Stimulated activated CD4-positive, alpha-beta T cell treated with anti-CD3 and anti-CD28 coated beads, Interleukin-2, amount 100 ng/mL, for 4 hours (primary cell): ENCODE measurements at regions not wholly inside any gene's neighbourhood (a gene's known extent, or its start where the extent isn't known, plus 50 kb on each side); places are given as distances from the start of the nearest gene placed in this dataset.

Experiments
- DNase-seq: peaks from one replicate; pipeline ENCODE4 v3.0.0-alpha.2; 2020; ENCODE audit warnings: low read depth

DNA sequence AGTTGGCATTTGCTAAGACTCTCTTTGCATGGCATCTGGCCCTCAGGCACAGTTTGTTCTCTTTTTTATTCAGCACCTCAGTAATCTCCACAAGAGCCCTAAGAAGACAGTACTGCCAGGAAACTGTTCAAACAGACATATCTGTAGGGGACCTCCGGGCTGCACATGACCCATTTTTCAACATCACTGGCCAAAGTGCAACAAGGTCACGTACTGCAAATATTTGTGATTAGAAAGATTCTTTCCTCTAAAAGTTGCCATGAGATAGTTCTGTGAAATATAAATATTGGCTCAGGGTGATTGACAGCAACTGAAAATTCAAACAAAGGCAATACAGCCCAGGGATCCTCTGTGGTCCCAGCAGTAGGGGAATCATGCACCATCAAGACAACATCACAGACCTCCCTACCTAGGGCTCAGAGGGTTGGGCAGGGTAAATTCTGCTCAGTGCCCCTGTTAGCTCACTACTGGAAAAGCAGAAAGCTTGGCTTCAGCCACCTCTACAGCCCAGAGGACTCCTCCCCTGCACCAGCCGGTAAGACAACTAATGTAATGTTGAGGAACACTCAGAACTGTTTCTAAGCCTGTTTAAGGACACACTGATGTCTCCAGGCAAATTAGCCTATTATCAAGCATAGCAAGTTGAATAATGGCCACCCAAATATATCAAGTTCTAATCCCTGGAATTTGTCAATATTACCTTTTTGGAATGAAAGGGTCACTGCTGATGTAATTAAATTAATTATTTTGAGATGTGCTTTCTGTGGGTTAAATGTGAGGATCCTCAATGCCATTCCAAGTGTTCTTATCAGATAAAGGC is 117.4 kb upstream of the LPP start:
- no peak for DNase-seq

DNA sequence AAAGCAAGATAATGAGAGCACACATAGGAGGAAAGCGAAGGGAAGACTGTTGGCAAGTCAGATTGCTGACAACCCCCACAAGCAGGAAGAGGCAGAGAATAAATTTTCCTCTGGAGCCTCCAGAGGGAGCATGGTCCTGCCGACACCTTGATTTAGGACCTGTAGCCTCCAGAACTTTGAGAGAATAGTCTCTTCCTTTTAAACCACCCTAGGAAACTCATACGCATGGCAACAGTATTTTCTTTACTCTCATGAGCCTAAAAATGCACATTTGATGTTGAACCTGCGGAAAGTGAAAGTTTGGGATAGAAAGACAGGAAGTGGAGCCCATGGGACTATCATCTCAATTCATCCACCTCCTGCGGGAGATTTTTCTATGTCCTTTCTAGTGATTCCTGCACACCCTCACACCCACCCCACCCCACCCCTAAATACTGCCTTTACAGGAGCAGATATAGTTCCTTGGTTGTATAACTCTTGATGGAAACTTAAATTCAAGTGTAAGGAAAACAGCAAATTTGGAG is 116.7 kb upstream of the LPP start:
- DNase-seq: no peak

DNA sequence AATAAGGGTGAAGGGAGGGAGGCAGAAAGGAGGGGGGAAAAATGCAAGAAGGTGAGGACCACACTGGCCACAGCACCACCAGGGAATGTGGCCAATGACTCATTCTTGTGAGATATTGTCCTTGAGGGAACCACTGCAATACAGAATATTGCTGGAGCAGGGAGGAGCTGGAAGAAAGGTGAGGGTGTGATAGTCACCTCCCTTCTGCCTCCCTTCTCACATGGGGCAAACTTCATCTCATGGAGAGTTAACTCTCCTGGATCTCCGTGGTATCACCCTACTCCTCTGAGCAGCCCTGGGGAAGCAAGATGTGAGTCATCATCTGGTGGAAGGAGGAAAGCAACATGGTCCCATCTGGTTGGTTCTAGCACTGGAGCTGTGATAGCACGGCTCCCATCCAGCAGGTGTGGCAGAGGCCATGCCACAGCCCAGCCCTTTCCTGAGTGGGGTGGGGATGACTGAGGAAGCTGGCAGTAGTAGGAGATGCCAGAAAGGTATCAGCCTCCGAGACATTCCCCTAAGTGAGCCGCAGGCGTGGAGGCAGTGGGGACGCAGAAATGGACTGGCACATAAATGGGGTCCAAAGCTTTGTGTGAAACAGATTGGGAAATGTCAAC is 115.9 kb upstream of the LPP start:
- no peak for DNase-seq

DNA sequence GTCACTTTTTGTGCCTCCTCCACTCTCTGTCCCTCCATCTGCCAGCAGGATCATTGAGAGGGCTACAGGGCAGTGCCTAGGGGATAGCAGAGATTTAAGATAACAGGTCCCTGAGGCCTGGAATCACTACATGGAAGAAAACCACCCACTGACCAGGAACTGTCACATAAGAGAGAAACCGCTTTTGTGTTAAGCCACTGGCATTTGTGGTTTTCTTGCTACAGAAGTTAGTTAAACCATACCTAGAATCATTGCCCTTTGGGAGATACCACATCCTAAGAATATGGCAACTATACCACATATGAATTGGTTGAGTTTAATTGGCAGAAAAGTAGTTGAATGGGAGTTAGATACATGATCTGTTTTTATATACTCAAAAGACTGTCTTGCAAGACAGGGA is 112.8 kb upstream of the LPP start:
- DNase-seq: no peak

DNA sequence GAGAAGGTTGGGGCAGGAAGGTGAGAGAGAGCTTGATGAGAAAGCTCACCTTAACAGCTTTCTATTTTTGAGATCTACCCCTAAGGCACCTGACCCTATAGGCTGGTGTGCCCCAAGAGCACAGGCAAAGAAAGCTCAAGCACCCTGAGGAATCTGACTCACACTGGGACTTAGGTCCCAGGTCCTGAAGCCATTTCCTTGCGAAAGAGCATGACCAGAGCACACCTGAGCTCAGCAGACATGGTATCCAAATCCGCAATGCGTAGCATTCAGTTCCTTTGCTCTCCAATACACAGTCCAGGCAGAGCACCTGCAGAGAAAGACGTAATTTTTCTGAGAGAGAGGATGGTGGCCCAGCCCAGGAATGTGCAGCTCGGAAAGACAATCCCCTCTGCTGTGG is 112.1 kb upstream of the LPP start:
- DNase-seq: no peak

DNA sequence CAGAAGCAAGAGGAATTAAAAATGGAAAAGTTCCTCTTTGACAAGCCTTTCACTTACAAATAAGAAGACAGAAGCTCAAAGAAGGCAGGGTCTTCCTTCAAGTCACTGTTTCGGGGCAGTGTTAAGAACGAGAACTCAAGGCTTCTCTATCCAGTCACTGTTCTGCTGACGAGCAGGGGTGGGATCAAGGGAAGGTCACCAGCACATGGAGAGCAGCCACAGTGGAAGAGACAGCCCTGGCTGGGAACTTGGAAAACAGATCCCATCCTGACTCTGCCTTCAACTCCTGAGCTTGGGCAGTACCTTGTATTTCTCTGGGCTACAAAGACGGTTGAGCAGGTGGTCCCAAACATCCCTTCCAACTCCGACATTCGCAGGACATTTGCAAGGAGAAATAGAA is 111.5 kb upstream of the LPP start:
- DNase-seq: no peak

DNA sequence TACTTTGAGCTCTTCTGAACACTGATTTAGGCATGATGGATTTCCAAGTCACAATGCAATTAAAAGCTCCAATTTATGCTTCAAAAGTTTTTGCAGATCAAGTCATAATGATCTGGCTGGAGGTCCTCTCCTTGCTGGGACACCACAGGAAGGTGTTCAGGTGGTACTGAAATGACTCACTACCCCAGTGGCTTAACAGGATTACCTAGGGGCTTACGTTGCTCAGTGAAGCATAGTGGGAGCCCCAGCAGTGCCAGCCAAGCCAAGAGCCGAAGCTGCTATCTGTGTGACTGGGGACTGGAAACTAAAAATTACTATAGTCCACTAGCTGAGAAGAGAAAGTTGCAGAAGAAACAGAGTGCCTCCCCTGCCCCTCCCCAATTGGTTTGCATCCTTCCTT is 110.1 kb upstream of the LPP start:
- no peak for DNase-seq

DNA sequence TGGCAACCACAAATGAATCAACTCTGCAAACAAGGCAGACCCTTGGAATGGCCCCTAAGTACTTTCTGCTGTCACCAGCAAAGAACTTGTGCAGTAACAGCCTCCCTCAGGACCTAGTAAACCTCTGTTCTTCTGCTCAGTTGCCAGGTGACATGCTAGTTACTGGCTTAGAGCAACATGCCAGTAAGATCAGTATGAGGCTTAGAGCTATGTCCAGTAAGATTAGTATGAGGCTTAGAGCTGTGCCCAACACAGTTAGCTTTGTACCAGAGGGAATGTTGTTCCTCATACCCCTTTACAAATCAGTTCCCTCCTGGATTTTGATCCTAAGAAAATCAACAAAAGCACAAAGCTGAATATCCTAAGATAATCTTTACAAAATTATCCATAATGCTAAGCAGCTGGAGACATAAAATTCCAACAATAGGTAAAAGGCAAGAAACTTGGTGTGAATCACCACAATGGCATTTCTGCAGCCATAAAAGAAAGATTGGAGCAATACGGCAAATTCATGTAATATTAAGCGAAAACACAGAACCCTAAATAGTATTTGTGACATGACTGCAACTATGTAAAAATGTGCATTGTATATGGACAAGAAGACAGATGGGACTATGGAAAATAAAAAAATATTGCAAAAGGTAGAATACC is 107.3 kb upstream of the LPP start:
- DNase-seq: no peak

DNA sequence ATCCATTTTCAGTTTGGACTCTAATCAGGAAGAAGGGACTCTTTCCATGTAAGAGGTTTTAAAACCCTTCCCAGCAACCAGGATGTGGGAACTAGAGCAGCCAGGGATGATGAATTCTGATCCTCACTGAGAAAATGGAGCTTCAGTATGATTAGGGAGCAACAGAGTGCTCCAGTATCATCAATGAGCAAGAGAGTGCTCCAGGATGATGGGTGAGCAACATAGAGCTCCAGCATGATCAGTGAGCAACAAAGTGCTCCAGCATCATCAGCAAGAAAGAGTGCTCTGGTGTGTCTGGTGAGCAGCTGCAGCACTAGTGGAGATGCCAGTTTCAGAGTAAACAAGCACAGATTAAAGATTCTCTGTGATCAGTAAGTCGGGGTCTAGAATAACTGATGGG is 106.4 kb upstream of the LPP start:
- DNase-seq: no peak

DNA sequence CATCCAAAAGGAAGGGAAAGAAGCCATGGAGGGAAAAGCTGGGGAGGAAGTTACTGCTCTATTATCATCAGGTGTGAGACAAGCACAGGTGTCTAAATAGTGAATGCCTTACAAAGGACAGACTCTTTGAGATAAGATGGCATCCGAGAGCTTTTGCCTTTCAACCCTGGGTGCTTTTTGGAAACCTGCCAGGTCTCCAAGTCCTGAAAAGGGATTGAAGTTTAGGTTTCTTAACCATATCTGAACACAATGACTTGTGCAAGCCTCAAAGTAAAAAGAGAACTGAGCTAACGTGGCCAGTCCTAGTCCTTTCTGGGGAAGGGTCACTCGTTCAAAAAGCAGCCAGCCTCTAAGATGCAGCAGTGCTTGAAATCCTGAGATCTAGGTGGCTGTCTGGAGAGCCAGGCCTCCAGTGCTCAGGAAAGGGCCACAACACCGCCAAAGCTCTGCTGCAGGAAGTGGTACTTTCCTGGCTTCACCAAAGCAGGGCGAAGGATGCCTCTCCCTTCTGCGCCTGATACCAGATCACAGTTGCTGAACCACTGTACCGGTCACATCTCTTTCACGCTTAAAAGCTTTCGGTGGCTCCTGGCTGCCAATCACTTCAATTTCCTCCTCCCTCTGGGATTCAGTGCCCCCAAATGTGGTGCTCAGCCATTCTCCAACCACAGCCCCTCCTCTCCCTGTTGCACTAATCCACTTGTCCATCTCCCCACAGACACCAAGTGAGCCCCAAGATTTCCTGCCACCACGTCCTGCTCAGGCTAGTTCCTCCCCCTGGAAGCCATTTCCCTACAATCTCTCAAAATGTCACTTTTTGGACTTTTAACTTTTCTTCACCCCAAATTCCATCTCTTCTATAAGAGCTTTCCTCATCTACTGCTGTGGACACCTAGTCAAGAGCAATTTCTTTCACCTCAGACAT is 104.1 kb upstream of the LPP start:
- no peak for DNase-seq

DNA sequence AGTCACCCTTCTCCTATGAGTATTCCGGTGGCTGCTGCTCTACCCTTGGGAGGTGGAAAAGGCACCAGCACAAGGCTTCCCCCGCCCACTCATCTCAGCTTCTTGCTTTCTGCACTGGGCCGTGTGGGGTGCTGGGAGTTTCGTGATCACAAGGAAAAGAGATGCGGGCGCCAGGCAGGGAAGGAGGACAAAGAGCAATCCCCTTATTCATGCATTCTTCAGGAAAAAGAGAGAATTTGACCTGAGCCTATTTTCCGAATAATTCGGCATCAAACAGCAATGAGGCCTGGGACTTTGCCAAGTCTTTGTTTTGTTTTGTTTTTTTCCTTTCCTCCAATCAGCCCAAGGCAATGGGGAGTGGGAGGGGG is 102.2 kb upstream of the LPP start:
- DNase-seq: no peak

DNA sequence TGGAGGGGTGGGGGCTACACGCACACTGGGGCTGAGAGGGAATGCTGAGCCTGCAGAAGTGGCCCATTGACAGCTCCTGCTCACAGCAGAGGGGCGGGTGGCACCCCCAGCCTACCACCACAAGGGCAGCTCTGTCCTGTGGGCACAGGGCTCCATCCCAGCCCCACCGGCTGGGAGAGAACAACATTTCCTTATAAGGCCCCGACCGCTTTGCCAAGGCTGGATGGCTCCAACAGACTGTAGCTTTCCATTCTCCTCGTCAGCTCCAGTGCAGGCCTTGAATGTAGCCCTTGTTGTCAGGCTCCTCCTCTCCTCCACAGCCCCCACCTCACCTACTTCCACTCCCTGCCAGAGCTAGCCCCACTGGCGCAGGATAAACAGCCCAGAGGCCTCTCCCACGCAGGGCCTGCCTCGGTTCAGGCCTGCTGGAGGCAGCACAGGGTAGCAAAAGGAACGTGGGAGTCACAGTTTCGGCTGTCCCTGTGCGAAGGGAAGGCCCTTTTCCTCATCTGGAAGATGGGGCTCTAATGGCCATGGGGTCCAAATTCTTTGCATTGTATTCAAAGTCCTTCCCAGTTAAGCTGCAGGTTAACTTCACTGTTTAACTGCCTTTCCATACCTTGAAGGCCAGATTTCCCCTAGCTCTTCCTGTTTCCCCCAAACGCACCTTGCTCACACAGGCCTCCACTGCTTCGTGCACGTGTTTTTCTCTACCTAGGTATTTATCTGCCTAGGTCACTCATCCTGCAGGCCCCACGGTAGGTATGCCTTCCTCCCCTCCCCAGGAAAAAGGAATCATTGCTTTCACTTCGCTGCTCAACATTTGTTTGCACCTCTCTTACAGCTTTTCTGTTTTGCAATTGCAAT is 101.6 kb upstream of the LPP start:
- no peak for DNase-seq

DNA sequence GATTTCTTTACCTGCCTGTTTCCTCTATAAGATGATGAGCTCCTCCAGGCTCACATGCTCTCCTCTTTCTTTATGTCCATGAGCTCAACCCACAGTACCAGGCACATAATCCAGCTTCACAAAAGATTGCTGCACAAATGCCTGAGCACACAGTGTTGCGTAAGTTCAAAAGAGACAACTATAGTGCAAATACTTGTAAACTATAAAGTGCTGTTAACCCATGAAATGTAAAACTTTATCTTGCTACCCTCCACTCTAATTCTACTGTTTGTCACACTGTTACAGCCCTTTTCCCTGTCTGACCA is 101.0 kb upstream of the LPP start:
- no peak for DNase-seq

DNA sequence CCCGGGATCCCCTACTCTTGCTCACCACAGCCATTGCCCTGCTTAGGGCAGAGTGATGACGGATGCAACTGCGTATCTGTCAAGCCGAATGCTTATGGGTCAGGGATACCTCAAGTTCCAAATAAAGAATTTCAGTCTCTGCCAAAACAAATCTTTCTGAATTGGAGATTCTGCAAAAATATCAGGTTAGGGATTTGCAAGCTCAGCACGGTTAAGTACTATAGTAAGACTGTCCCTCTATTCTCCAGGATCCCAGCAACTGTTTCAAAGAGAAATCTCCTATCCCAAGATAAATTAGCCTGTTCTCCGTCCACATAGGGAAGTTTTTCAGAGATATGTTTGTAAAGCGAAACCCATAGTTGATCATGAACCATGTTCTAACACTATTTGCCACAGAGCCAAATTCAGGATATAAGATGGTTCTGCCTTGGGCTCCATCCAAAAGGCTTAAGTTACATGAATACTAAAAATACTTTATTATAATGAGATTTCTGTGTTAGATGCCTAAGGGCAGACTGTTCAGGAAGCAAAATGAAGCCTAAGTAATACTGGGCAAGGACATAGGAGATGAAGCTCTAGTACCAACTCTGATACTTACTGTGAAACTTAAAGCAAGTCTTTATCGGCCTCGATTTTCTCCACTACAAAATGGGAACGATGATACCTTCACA is 100.1 kb upstream of the LPP start:
- DNase-seq: no peak

DNA sequence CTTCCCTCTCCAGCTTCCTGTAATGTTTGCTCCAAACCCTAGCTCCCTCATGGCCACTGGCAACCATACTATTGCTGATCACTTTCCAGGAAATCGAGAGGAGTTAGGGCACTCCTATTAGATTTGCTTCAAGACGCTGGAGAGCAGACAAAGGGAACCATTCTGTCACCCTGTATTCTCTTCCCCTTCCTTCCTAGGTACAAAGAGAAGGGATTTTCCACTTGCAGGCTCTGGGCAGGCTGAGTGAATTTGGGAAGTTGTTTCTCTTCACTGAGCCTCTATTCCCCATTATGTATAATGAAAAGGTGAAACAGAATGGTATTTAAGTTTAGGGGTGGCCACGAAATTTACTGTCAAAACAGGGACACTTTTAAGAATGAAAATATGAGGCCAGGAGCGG is 99.4 kb upstream of the LPP start:
- no peak for DNase-seq

DNA sequence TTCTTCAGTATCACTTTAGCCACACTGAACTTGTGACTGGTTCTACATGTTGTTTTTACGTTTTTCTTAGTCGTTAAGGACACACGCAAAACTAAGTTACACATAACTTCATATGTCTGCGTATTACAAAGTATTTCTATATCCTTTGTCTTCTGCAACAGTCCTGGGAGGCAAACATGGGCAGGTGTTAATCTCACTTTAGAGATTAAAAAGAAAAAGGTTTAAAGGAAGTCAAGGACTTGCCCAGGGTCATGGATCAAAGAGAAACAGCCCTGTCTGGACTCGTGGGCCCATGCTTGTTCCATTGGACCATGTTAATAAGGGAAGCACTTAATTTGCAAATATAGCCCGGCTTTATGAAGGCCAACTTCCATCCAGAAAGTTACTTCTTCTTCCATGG is 98.6 kb upstream of the LPP start:
- no peak for DNase-seq

DNA sequence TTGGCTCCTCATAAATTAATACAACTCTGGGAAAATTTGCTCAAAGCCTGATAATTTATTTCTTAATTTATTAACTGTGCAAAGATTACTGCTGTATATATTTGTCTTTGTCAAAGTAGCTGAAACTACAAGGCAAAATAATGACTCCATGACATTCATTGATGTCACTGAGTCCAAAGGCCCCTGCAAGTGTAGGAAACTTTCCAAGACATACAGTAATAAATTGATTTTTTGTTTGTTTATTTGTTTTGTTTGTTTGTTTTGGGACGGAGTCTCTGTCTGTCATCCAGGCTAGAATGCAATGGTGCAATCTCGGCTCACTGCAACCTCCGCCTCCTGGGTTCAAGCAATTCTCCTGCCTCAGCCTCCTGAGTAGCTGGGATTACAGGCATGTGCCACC is 96.8 kb upstream of the LPP start:
- DNase-seq: no peak

DNA sequence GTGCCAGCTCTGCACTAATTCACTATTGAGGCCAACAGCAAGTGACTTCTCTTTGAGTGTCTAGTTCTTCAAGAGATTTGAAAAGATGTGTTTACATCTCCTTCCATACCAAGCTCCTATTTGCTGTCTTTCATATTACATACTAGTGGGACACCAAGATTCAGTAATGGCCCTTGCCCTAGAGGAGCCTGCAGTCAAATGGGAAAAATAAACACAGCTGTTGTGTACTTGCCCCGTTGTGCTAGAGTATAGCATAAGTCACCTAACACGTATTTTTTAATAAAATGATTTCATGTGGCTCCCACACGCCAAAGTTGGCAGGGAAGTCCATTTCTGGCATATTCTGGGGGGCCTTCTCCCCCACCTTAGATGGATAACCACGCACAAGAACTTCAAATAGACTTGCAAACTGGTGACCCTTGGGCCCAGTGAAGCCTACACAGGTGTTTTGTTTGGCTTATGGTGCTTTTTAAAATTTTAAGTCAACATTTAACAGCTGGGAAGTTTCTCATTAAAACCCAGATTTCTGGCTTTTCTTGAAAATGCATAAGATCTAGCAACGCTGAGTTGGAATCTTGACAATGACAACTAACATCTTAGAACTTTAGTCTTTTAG is 95.3 kb upstream of the LPP start:
- DNase-seq: no peak

DNA sequence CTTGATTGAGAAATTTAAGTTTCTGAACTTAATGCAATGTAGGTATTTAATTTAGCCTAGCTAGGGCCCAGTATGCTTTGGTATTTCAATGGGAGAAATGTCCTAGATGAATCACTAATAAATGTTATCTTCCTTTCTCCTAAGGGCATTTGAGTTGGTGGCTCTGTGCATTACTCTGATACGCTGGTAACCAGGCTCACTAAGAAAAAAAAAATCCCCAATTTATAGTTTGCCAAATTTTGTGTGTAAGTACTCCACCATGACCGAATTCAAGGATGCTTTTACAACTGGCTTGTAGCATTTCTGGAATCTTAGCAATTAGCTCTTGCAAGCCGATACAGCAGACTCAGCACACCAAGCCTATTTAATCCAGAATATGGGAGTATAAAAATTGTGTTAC is 94.6 kb upstream of the LPP start:
- no peak for DNase-seq

DNA sequence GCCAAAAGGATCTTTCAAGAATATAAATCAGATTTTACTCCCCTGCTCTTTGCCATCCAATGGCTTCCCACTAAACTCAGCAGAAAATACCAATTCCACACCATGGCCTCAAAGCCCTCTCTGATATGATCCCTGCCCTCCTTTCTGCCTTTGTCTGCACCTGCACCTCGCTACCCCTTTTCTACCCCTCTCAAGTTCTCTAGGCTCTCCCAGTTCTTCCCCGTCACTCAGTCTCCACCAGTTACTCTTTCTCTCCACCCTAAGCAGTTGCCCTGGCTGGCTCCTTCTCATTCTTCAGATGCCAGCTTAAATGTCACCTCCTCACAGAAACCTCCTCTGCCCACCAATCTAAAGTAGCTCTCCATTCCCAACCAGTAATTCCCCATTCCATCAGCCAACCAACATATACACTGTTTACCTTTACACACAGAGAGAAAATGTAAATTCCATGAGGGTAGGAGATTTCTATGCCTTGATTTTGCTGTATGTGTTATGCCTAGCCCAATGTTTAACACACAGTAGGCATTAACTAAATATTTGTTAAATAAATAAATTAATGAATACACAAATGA is 93.6 kb upstream of the LPP start:
- DNase-seq: no peak
